DOHH2 (cell line): ENCODE measurements at regions not wholly inside any gene's neighbourhood (a gene's known extent, or its start where the extent isn't known, plus 50 kb on each side); places are given as distances from the start of the nearest gene placed in this dataset.

Experiments used
- EZH2phosphoT487 ChIP-seq: fragments of 200-600 bp; sonication (generic); IDR thresholded peaks from 2 replicates; pipeline ENCODE4 v1.6.1; 2017; ENCODE audit warnings: borderline replicate concordance, mild to moderate bottlenecking, antibody characterized with exemption, low read length, moderate library complexity, mixed read lengths
- TF ChIP-seq, protein P1 (sequence below): fragments of 200-600 bp; sonication (generic); IDR thresholded peaks from one replicate; pipeline ENCODE4 v1.5.1; 2014; ENCODE audit warnings: antibody characterized with exemption, mild to moderate bottlenecking, low read depth, low read length; ENCODE audit not compliant: poor library complexity, severe bottlenecking

DNA sequence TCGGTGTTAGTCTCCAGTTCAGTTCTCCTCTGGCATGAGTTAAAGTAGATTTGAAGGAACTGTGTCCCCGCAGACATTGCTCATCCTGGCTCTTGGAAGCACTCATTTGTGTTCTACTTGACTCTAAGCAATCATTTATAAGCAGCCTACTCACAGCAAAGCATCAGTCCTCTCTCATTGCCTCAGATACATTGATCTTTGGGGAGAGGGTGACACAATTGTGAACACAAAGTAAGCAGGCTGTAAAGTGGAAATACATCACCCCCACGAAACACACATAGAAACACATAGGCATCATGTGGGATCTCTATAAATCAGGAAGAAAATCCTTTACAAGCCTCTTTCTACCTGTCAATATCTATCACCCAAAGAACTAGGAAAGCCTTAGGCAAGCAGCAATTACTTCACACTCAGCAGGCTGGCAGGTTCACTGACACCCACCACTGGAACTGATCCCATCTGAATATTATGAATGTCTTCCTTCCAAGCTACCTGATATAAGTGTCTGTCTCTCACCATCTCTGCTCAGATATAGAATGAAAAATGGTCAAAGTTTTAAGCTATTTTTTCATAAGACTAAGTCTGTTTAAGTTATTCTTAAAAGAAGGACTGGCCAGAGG lies 675.8 kb downstream of the HACE1 start:
- TF ChIP-seq, protein P1, sequence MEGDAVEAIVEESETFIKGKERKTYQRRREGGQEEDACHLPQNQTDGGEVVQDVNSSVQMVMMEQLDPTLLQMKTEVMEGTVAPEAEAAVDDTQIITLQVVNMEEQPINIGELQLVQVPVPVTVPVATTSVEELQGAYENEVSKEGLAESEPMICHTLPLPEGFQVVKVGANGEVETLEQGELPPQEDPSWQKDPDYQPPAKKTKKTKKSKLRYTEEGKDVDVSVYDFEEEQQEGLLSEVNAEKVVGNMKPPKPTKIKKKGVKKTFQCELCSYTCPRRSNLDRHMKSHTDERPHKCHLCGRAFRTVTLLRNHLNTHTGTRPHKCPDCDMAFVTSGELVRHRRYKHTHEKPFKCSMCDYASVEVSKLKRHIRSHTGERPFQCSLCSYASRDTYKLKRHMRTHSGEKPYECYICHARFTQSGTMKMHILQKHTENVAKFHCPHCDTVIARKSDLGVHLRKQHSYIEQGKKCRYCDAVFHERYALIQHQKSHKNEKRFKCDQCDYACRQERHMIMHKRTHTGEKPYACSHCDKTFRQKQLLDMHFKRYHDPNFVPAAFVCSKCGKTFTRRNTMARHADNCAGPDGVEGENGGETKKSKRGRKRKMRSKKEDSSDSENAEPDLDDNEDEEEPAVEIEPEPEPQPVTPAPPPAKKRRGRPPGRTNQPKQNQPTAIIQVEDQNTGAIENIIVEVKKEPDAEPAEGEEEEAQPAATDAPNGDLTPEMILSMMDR: no peak
- TF ChIP-seq EZH2phosphoT487: no peak
